Brain microvascular endothelial cell (primary cell): ENCODE measurements at regions not wholly inside any gene's neighbourhood (a gene's known extent, or its start where the extent isn't known, plus 50 kb on each side); places are given as distances from the start of the nearest gene placed in this dataset.
"Not testable (repeated sequence)": the region's sequence is repeated elsewhere in the genome, so short reads cannot be mapped to it uniquely, and the experiment has no call there.

Source experiments
- DNase-seq: peaks from one replicate; pipeline ENCODE4 v3.0.0-alpha.2; 2020
- H3K27ac ChIP-seq: fragments of 250-450 bp; sonication (Bioruptor Pico); 2 replicates; pipeline ENCODE4 v1.5.1; 2020; ENCODE audit warnings: mild to moderate bottlenecking, moderate library complexity
- H3K27me3 ChIP-seq: fragments of 250-450 bp; sonication (Bioruptor Pico); replicated peaks from 2 replicates; pipeline ENCODE4 v1.5.1; 2020; ENCODE audit warnings: mild to moderate bottlenecking
- H3K36me3 ChIP-seq: fragments of 250-450 bp; sonication (Bioruptor Pico); replicated peaks from 2 replicates; pipeline ENCODE4 v1.5.1; 2020; ENCODE audit warnings: mild to moderate bottlenecking
- H3K4me3 ChIP-seq: 2 replicates; pipeline ENCODE4 v1.5.1; 2011; ENCODE audit warnings: low read depth, mild to moderate bottlenecking, control low read depth, low read length, moderate library complexity
- in situ Hi-C: cut with HindIII; loops from 2 replicates; pipeline ENCODE4 v1.10.0; 2017; ENCODE audit warnings: low sequenced_read_pairs, low pct_ligation_motif_present
- TF ChIP-seq, protein P1 (sequence below): IDR thresholded peaks from 2 replicates; pipeline ENCODE4 v1.5.1; 2011; ENCODE audit warnings: low read depth, mild to moderate bottlenecking, moderate library complexity, low read length, control low read depth, inconsistent platforms; ENCODE audit errors: missing control alignments

GRCh38 chr13:59320021-59320420 is 843.7 kb downstream of the DIAPH3 start:
- TF ChIP-seq, protein P1, sequence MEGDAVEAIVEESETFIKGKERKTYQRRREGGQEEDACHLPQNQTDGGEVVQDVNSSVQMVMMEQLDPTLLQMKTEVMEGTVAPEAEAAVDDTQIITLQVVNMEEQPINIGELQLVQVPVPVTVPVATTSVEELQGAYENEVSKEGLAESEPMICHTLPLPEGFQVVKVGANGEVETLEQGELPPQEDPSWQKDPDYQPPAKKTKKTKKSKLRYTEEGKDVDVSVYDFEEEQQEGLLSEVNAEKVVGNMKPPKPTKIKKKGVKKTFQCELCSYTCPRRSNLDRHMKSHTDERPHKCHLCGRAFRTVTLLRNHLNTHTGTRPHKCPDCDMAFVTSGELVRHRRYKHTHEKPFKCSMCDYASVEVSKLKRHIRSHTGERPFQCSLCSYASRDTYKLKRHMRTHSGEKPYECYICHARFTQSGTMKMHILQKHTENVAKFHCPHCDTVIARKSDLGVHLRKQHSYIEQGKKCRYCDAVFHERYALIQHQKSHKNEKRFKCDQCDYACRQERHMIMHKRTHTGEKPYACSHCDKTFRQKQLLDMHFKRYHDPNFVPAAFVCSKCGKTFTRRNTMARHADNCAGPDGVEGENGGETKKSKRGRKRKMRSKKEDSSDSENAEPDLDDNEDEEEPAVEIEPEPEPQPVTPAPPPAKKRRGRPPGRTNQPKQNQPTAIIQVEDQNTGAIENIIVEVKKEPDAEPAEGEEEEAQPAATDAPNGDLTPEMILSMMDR: no peak
- DNase-seq: no peak
- no peak overlapping the region for H3K27ac ChIP-seq
- H3K36me3 ChIP-seq: no peaks in the 10 kb centered on the region
- no peaks in the 10 kb centered on the region for H3K27me3 ChIP-seq
- H3K4me3 ChIP-seq: no peak overlapping the region
- in situ Hi-C loops: no loop called here

DNA sequence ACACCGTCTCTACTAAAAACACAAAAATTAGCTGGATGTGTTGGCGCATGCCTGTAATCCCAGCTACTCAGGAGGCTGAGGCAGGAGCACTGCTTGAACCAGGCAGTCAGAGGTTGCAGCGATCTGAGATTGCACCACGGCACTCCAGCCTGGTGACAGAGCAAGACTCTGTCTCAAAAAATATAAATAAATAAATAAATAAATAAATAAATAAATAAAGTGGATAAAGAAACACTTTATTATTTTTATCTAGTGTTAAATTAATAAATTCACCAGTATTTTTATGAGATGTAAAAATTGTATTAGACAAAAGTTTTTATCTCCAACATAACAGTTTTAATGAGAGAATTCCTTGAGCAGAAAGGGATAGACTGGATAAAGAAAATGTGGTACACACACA is 839.3 kb downstream of the DIAPH3 start:
- H3K27me3 ChIP-seq, DNase-seq, H3K36me3 ChIP-seq, H3K4me3 ChIP-seq, in situ Hi-C loops, H3K27ac ChIP-seq: not testable (repeated sequence)

DNA sequence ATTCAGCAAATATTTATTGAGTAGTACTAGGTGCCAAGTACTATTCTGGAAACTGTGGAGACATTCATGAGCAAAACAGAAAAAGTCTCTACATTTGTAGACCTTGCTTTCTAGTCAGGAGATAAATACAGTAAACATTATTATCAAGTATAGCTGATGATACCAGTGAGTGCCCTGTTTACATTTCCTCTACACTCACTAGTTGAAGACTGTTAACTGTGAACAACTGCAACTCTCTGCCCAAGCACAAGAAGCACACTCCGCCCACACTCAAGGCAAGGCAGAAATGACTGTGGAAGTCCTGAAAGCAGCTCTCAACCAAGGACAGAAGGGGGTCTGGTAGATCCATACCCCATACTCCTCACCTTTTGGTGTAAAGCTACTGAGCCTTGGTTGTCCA is 837.0 kb downstream of the DIAPH3 start:
- H3K27ac ChIP-seq: no peak overlapping the region
- no peaks in the 10 kb centered on the region for H3K27me3 ChIP-seq
- TF ChIP-seq, protein P1: no peak
- H3K36me3 ChIP-seq: no peaks in the 10 kb centered on the region
- in situ Hi-C loops: no loop called here
- H3K4me3 ChIP-seq: no peak overlapping the region
- DNase-seq: no peak

GRCh38 chr13:59330764-59331163 is 833.0 kb downstream of the DIAPH3 start:
- TF ChIP-seq, protein P1: no peak
- no peaks in the 10 kb centered on the region for H3K36me3 ChIP-seq
- in situ Hi-C loops: no loop called here
- H3K27ac ChIP-seq: no peak overlapping the region
- no peak overlapping the region for H3K4me3 ChIP-seq
- no peaks in the 10 kb centered on the region for H3K27me3 ChIP-seq
- DNase-seq: no peak

GRCh38 chr13:59332966-59333365 is 830.8 kb downstream of the DIAPH3 start:
- Histone ChIP-seq H3K4me3 (no peak overlapping the region), H3K27ac (no peak overlapping the region), H3K36me3 (no peaks in the 10 kb centered on the region), H3K27me3 (no peaks in the 10 kb centered on the region)
- DNase-seq: no peak
- in situ Hi-C loops: no loop called here
- TF ChIP-seq, protein P1: no peak

- no peaks in the 10 kb centered on the region for H3K36me3 ChIP-seq
- H3K27ac ChIP-seq: no peak overlapping the region
- H3K4me3 ChIP-seq: no peak overlapping the region
- TF ChIP-seq, protein P1: no peak
- in situ Hi-C loops: no loop called here
- DNase-seq: peak; percentile 31
- H3K27me3 ChIP-seq: no peaks in the 10 kb centered on the region
Observed at GRCh38 chr13:59337070-59337469, 826.7 kb downstream of the DIAPH3 start.
